ENCODE measurements at regions not wholly inside any gene's neighbourhood (a gene's known extent, or its start where the extent isn't known, plus 50 kb on each side); places are given as distances from the start of the nearest gene placed in this dataset.

DNA sequence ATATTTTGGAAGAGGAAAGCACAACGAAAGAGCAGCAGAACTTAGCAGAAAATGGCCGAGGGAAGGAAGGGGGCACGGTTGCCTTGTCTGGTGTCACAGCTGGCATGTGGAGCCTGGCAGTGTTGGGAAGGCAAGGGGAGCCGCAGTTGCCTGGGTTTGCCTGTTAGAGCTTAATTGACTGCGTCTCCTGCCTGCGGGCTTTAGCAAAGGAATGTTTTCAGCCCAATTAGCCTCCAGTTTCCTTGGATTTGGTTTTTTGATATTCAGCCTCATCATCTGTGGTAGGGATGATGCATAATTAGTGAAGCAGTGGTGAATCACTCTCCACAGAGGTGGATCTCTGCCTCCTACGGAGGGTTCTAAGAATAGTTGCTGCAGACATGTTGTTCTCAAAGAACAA, 832.6 kb downstream of the QKI start:
- no peak overlapping the region for H3K9ac ChIP-seq (ENCODE audit: insufficient read depth in 1 of 2, low read depth in 2 of 2, low read length in 2 of 2)
- H3K4me2 ChIP-seq (ENCODE audit: insufficient read depth, low read length): no peak overlapping the region
- ATAC-seq (no peak), DNase-seq (ENCODE audit: extremely low read depth in 1 of 4, low spot score in 3 of 4) (no peak), FAIRE-seq (no peak)
- BruUV-seq (replicated peaks): no TSS peak
- in situ Hi-C loops (cut with MboI): no loop called here
- POLR2A ChIA-PET: interaction anchor here (0.6 kb wide), 1 partner anchor 482 kb away, joined by 3 read pairs; no protein-coding TSS in a partner anchor
- intact Hi-C loops (cut with micrococcal nuclease): no loop called here
- CTCF ChIA-PET (ENCODE audit: low intra/inter-chr PET ratio): no interaction called here
- no peaks in the 10 kb centered on the region for H3K4me1 ChIP-seq (replicated peaks in 1 of 2; ENCODE audit: control insufficient read depth in 2 of 2, insufficient read depth in 2 of 2, low read length in 2 of 2)
- TF ChIP-seq TAL1 (IDR thresholded peaks at IDR 0.05): no peak
- no peak for TF ChIP-seq ZNF79 (CRISPR knock-in tag; IDR thresholded peaks at IDR 0.05; ENCODE audit: low read depth)
- TF ChIP-seq RHOXF2B (CRISPR knock-in tag; conservative IDR thresholded peaks at IDR 0.05): no peak
- TF ChIP-seq NR2C2 (CRISPR knock-in tag; IDR thresholded peaks at IDR 0.05): no peak
- TF ChIP-seq NR2C2 (tag; IDR thresholded peaks at IDR 0.05): no peak
- TF ChIP-seq, protein P1, sequence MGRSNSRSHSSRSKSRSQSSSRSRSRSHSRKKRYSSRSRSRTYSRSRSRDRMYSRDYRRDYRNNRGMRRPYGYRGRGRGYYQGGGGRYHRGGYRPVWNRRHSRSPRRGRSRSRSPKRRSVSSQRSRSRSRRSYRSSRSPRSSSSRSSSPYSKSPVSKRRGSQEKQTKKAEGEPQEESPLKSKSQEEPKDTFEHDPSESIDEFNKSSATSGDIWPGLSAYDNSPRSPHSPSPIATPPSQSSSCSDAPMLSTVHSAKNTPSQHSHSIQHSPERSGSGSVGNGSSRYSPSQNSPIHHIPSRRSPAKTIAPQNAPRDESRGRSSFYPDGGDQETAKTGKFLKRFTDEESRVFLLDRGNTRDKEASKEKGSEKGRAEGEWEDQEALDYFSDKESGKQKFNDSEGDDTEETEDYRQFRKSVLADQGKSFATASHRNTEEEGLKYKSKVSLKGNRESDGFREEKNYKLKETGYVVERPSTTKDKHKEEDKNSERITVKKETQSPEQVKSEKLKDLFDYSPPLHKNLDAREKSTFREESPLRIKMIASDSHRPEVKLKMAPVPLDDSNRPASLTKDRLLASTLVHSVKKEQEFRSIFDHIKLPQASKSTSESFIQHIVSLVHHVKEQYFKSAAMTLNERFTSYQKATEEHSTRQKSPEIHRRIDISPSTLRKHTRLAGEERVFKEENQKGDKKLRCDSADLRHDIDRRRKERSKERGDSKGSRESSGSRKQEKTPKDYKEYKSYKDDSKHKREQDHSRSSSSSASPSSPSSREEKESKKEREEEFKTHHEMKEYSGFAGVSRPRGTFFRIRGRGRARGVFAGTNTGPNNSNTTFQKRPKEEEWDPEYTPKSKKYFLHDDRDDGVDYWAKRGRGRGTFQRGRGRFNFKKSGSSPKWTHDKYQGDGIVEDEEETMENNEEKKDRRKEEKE (IDR thresholded peaks at IDR 0.05; ENCODE audit: borderline replicate concordance in 1 of 2, control insufficient read depth in 1 of 2, low read depth in 2 of 2, low read length in 1 of 2): no peak
- TF ChIP-seq SNIP1 (IDR thresholded peaks at IDR 0.05; ENCODE audit: low read depth): no peak
- TF ChIP-seq ZNF384 (IDR thresholded peaks at IDR 0.05; ENCODE audit: low read depth, low read length): no peak
- TF ChIP-seq FOXJ3 (CRISPR knock-in tag; IDR thresholded peaks at IDR 0.05): no peak
- TF ChIP-seq HNRNPH1 (optimal IDR thresholded peaks at IDR 0.05; ENCODE audit: low read depth, low read length): no peak
- H3K9me1 ChIP-seq (ENCODE audit: control insufficient read depth, insufficient read depth, low read length): no peaks in the 10 kb centered on the region
- H3K27me3 ChIP-seq (ENCODE audit: control insufficient read depth in 2 of 2, insufficient read depth in 2 of 2, low read length in 2 of 2): no peaks in the 10 kb centered on the region
- no peak overlapping the region for H2AFZ ChIP-seq (ENCODE audit: low read depth, low read length)
- no peaks in the 10 kb centered on the region for H4K20me1 ChIP-seq (replicated peaks; ENCODE audit: control insufficient read depth, insufficient read depth, low read length)
- no peak overlapping the region for H3K27ac ChIP-seq (ENCODE audit: extremely low read depth, low read depth, low read length)
- H3K9me3 ChIP-seq (replicated peaks; ENCODE audit: control insufficient read depth, insufficient read depth, low read depth, low read length): no peaks in the 10 kb centered on the region; the same call in 1 of the 2 replicates
- 0% methylated on average over 7 of the region's 7 CpGs for WGBS (ENCODE audit: insufficient coverage, low coverage, missing lambda C conversion rate)
- H3K4me3 ChIP-seq: no peak overlapping the region
- no peaks in the 10 kb centered on the region for H3K79me2 ChIP-seq (ENCODE audit: control insufficient read depth, insufficient read depth, low read length)
- no peaks in the 10 kb centered on the region for H3K36me3 ChIP-seq (ENCODE audit: control insufficient read depth, insufficient read depth, low read length)

Data from K562 (cell line).